Uterus (tissue), 2 donors: ENCODE measurements at regions not wholly inside any gene's neighbourhood (a gene's known extent, or its start where the extent isn't known, plus 50 kb on each side); places are given as distances from the start of the nearest gene placed in this dataset.

ENCODE experiments used
- CTCF ChIP-seq, 4 experiments: fragments of 200-600 bp in 2 of 4; fragments of 450-650 bp in 2 of 4; sonication (generic) in 2 of 4; IDR thresholded peaks; one replicate each; pipeline ENCODE4 v1.5.1; 2016 to 2019; ENCODE audit warnings: antibody characterized with exemption in 4 of 4, mild to moderate bottlenecking in 2 of 4, moderate library complexity in 1 of 4
- POLR2A ChIP-seq, 2 donors: fragments of 450-650 bp; IDR thresholded peaks; one replicate each; pipeline ENCODE4 v1.6.1; 2016; ENCODE audit warnings: antibody characterized with exemption in 2 of 2, mild to moderate bottlenecking in 1 of 2, moderate library complexity in 1 of 2

- no peak for TF ChIP-seq CTCF (IDR thresholded peaks at IDR 0.05)
- no peak for TF ChIP-seq POLR2A (IDR thresholded peaks at IDR 0.05)
Measured at GRCh38 chr9:129231022-129231739, 53.1 kb upstream of the IER5L start.
